ENCODE measurements at regions not wholly inside any gene's neighbourhood (a gene's known extent, or its start where the extent isn't known, plus 50 kb on each side); places are given as distances from the start of the nearest gene placed in this dataset.

GRCh38 chr14:76272349-76272748 is 103.6 kb upstream of the ESRRB start:
- H3K4me3 ChIP-seq = no peak overlapping the region
- no peak for TF ChIP-seq CTCF (IDR thresholded peaks at IDR 0.05)
- H3K27ac ChIP-seq = no peak overlapping the region
- no peaks in the 10 kb centered on the region for H3K9me3 ChIP-seq
- intact Hi-C loops (cut with DNase I) = no loop called here
- ATAC-seq (no peak), DNase-seq (no peak), FAIRE-seq (no peak)
- no peaks in the 10 kb centered on the region for H3K36me3 ChIP-seq
- no peaks in the 10 kb centered on the region for H3K27me3 ChIP-seq
- no peaks in the 10 kb centered on the region for H3K4me1 ChIP-seq

GRCh38 chr14:76272774-76273173 is 103.2 kb upstream of the ESRRB start:
- Histone ChIP-seq H3K27me3 (no peaks in the 10 kb centered on the region), H3K4me3 (no peak overlapping the region), H3K36me3 (no peaks in the 10 kb centered on the region), H3K4me1 (no peaks in the 10 kb centered on the region), H3K9me3 (no peaks in the 10 kb centered on the region), H3K27ac (no peak overlapping the region)
- intact Hi-C loops (cut with DNase I) = no loop called here
- no peak for DNase-seq
- no peak for ATAC-seq
- TF ChIP-seq CTCF (IDR thresholded peaks at IDR 0.05) = no peak
- no peak for FAIRE-seq

GRCh38 chr14:76273346-76273745 is 102.6 kb upstream of the ESRRB start:
- Histone ChIP-seq H3K27ac (no peak overlapping the region), H3K36me3 (no peaks in the 10 kb centered on the region), H3K4me3 (no peak overlapping the region), H3K9me3 (no peaks in the 10 kb centered on the region), H3K27me3 (no peaks in the 10 kb centered on the region), H3K4me1 (no peaks in the 10 kb centered on the region)
- intact Hi-C loops (cut with DNase I) = no loop called here
- WGBS, 2 donors = 71 to 77% methylated on average over 2 of the region's 2 CpGs
- ATAC-seq (no peak), DNase-seq (no peak), FAIRE-seq (no peak)
- no peak for TF ChIP-seq CTCF (IDR thresholded peaks at IDR 0.05)

- DNase-seq (no peak), FAIRE-seq (no peak)
These were observed 101.6 kb upstream of the ESRRB start for GRCh38 chr14:76274324-76274723.

GRCh38 chr14:76277586-76278130 is 98.3 kb upstream of the ESRRB start:
- FAIRE-seq = no peak
- ATAC-seq = no peak
- no peak overlapping the region for H3K4me3 ChIP-seq
- 77% methylated on average over 14 of the region's 14 CpGs for WGBS, 2 donors
- H3K27ac ChIP-seq = no peak overlapping the region
- no peak for TF ChIP-seq CTCF (IDR thresholded peaks at IDR 0.05)
- H3K9me3 ChIP-seq = no peaks in the 10 kb centered on the region
- no peaks in the 10 kb centered on the region for H3K27me3 ChIP-seq
- no peaks in the 10 kb centered on the region for H3K4me1 ChIP-seq
- H3K36me3 ChIP-seq = no peaks in the 10 kb centered on the region
- intact Hi-C loops (cut with DNase I) = no loop called here
- no peak for DNase-seq

More at GRCh38 chr14:76274324-76274723, 101.6 kb upstream of the ESRRB start:
- H3K36me3 ChIP-seq = no peaks in the 10 kb centered on the region
- H3K9me3 ChIP-seq = no peaks in the 10 kb centered on the region
- no peak for ATAC-seq
- WGBS, 2 donors = 87 to 96% methylated on average over 3 of the region's 3 CpGs
- TF ChIP-seq CTCF (IDR thresholded peaks at IDR 0.05) = no peak
- intact Hi-C loops (cut with DNase I) = no loop called here
- no peaks in the 10 kb centered on the region for H3K27me3 ChIP-seq
- no peak overlapping the region for H3K4me3 ChIP-seq
- H3K27ac ChIP-seq = no peak overlapping the region
- H3K4me1 ChIP-seq = no peaks in the 10 kb centered on the region
